RPMI7951 (cell line): ENCODE measurements at regions not wholly inside any gene's neighbourhood (a gene's known extent, or its start where the extent isn't known, plus 50 kb on each side); places are given as distances from the start of the nearest gene placed in this dataset.
A peak's percentile ranks its signal among the peaks of the same experiment; 100 is the strongest.

Source experiments
- DNase-seq: peaks from one replicate; pipeline ENCODE4 v3.0.0-alpha.2; 2012; ENCODE audit warnings: low read depth

GRCh38 chr13:106350208-106350607 is 185.3 kb downstream of the EFNB2 start:
- no peak for DNase-seq

- no peak for DNase-seq
Observed at GRCh38 chr13:106349080-106349931, 186.2 kb downstream of the EFNB2 start.

GRCh38 chr13:106348075-106348840 is 187.2 kb downstream of the EFNB2 start:
- peak; percentile 68 for DNase-seq

GRCh38 chr13:106344342-106344741 is 191.1 kb downstream of the EFNB2 start:
- no peak for DNase-seq

- no peak for DNase-seq
Observed at GRCh38 chr13:106343836-106344235, 191.6 kb downstream of the EFNB2 start.

- DNase-seq, result no peak
Observed at GRCh38 chr13:106340249-106340648, 195.2 kb downstream of the EFNB2 start.

GRCh38 chr13:106337096-106337850 is 198.2 kb downstream of the EFNB2 start:
- no peak for DNase-seq

- DNase-seq, result no peak
Observed at GRCh38 chr13:106336668-106337067, 198.8 kb downstream of the EFNB2 start.

- DNase-seq, result no peak
Observed at GRCh38 chr13:106332621-106333020, 202.8 kb downstream of the EFNB2 start.

GRCh38 chr13:106331116-106331515 is 204.3 kb downstream of the EFNB2 start:
- DNase-seq, result no peak

GRCh38 chr13:106329941-106330340 is 205.5 kb downstream of the EFNB2 start:
- DNase-seq, result no peak

- DNase-seq, result no peak
Observed at GRCh38 chr13:106326751-106327150, 208.7 kb downstream of the EFNB2 start.

GRCh38 chr13:106324444-106324843 is 211.0 kb downstream of the EFNB2 start:
- DNase-seq, result no peak

- DNase-seq, result no peak
Observed at GRCh38 chr13:106322628-106323027, 212.8 kb downstream of the EFNB2 start.

- DNase-seq, result peak; percentile 85
Observed at GRCh38 chr13:106318941-106319411, 216.5 kb downstream of the EFNB2 start.

GRCh38 chr13:106314417-106314816 is 221.0 kb downstream of the EFNB2 start:
- no peak for DNase-seq

GRCh38 chr13:106311004-106311403 is 224.5 kb downstream of the EFNB2 start:
- DNase-seq, result peak; percentile 18

GRCh38 chr13:106310291-106310865 is 225.1 kb downstream of the EFNB2 start:
- DNase-seq, result no peak

- DNase-seq, result no peak
Observed at GRCh38 chr13:106306748-106307277, 228.6 kb downstream of the EFNB2 start.

GRCh38 chr13:106302843-106303242 is 232.6 kb downstream of the EFNB2 start:
- DNase-seq, result no peak

GRCh38 chr13:106302011-106302410 is 233.5 kb downstream of the EFNB2 start:
- DNase-seq, result no peak
